Epithelial cell of esophagus (primary cell): ENCODE measurements at regions not wholly inside any gene's neighbourhood (a gene's known extent, or its start where the extent isn't known, plus 50 kb on each side); places are given as distances from the start of the nearest gene placed in this dataset.

Experiments
- DNase-seq: peaks from one replicate; pipeline ENCODE4 v3.0.0; 2010; ENCODE audit warnings: low read depth
- H3K4me3 ChIP-seq: 2 replicates; pipeline ENCODE4 v1.5.1; 2011; ENCODE audit warnings: mild to moderate bottlenecking, low read length, control low read depth
- CTCF ChIP-seq: IDR thresholded peaks from 2 replicates; pipeline ENCODE4 v1.5.1; 2011; ENCODE audit warnings: low read depth, mild to moderate bottlenecking, low read length, control low read depth, inconsistent platforms; ENCODE audit not compliant: insufficient read depth; ENCODE audit errors: missing control alignments

GRCh38 chr11:29801561-29801960 is 215.3 kb downstream of the KCNA4 start:
- no peak for TF ChIP-seq CTCF
- no peak for DNase-seq
- H3K4me3 ChIP-seq = no peak overlapping the region

- no peak overlapping the region for H3K4me3 ChIP-seq
- TF ChIP-seq CTCF = no peak
- DNase-seq = no peak
These were observed 230.7 kb downstream of the KCNA4 start for GRCh38 chr11:29786092-29786491.

- H3K4me3 ChIP-seq = no peak overlapping the region
- no peak for TF ChIP-seq CTCF
- DNase-seq = no peak
These were observed 233.3 kb downstream of the KCNA4 start for GRCh38 chr11:29783506-29783905.

- no peak for TF ChIP-seq CTCF
- H3K4me3 ChIP-seq = no peak overlapping the region
- DNase-seq = no peak
These were observed 234.4 kb downstream of the KCNA4 start for GRCh38 chr11:29782447-29782846.

GRCh38 chr11:29781268-29781667 is 235.6 kb downstream of the KCNA4 start:
- DNase-seq = no peak
- no peak for TF ChIP-seq CTCF
- H3K4me3 ChIP-seq = no peak overlapping the region

- no peak for TF ChIP-seq CTCF
These were observed 236.1 kb downstream of the KCNA4 start for GRCh38 chr11:29780756-29781155.

GRCh38 chr11:29773656-29774264 is 243.1 kb downstream of the KCNA4 start:
- no peak for TF ChIP-seq CTCF
- DNase-seq = peak; percentile 94
- no peak overlapping the region for H3K4me3 ChIP-seq

More at GRCh38 chr11:29780756-29781155, 236.1 kb downstream of the KCNA4 start:
- DNase-seq = no peak
- H3K4me3 ChIP-seq = no peak overlapping the region
